Upper lobe of left lung (tissue), 6 donors: ENCODE measurements at regions not wholly inside any gene's neighbourhood (a gene's known extent, or its start where the extent isn't known, plus 50 kb on each side); places are given as distances from the start of the nearest gene placed in this dataset.

Experiments
- ATAC-seq, 2 donors: fragments of 200-7000 bp; cut with Tn5 transposase; one replicate each; pipeline ENCODE4 v1.9.1; 2022; ENCODE audit warnings: mild to moderate bottlenecking in 2 of 2, moderate library complexity in 2 of 2; ENCODE audit not compliant: low FRiP score in 2 of 2
- DNase-seq, 2 donors: peaks; one replicate each; pipeline ENCODE4 v3.0.0-alpha.2; 2019 to 2020
- H3K27ac ChIP-seq, 4 donors: fragments of 200-600 bp; sonication (generic); one replicate each; pipeline ENCODE4 v1.5.1; 2016 to 2019
- H3K27me3 ChIP-seq, 4 donors: fragments of 200-600 bp; sonication (generic); one replicate each; pipeline ENCODE4 v1.5.1; 2017 to 2019
- H3K36me3 ChIP-seq, 4 donors: fragments of 200-600 bp; sonication (generic); one replicate each; pipeline ENCODE4 v1.5.1; 2016 to 2019
- H3K4me1 ChIP-seq, 4 donors: fragments of 200-600 bp; sonication (generic); one replicate each; pipeline ENCODE4 v1.5.1; 2018 to 2019
- H3K4me3 ChIP-seq, 4 donors: fragments of 200-600 bp; sonication (generic); one replicate each; pipeline ENCODE4 v1.5.1; 2017 to 2019; ENCODE audit warnings: mild to moderate bottlenecking in 2 of 4, moderate library complexity in 1 of 4
- H3K9me3 ChIP-seq, 4 donors: fragments of 200-600 bp; sonication (generic); one replicate each; pipeline ENCODE4 v1.5.1; 2018 to 2019
- EP300 ChIP-seq, 4 donors: sonication (generic); formaldehyde crosslinking; IDR thresholded peaks; one replicate each; pipeline ENCODE4 v1.5.1; 2017; ENCODE audit warnings: antibody characterized with exemption in 4 of 4, control low read depth in 2 of 4
- POLR2A ChIP-seq, 4 donors: fragments of 450-650 bp; IDR thresholded peaks; one replicate each; pipeline ENCODE4 v1.5.1; 2016 to 2017; ENCODE audit warnings: antibody characterized with exemption in 4 of 4, mild to moderate bottlenecking in 2 of 4
- POLR2AphosphoS5 ChIP-seq, 2 donors: sonication (generic); formaldehyde crosslinking; IDR thresholded peaks; one replicate each; pipeline ENCODE4 v1.5.1; 2017; ENCODE audit warnings: antibody characterized with exemption in 2 of 2
- WGBS, 2 donors: methylation state at CpG; one replicate each; pipeline ENCODE4 v1.1.5; 2017 to 2018; 5-methylcytosine and 5-hydroxymethylcytosine counted together
- TF ChIP-seq, protein P1 (sequence below), 6 experiments: fragments of 450-650 bp in 4 of 6; fragments of 200-600 bp in 2 of 6; sonication (generic) in 2 of 6; IDR thresholded peaks; one replicate each; pipeline ENCODE4 v1.5.1; 2016 to 2019; ENCODE audit warnings: antibody characterized with exemption in 6 of 6
- donor health status: DM: no; HTN: no; CAD: no; lungs with moderate emphysema.
- donor health status: DM: no; HTN: yes; CAD: no; lungs with severe emphysema.

DNA sequence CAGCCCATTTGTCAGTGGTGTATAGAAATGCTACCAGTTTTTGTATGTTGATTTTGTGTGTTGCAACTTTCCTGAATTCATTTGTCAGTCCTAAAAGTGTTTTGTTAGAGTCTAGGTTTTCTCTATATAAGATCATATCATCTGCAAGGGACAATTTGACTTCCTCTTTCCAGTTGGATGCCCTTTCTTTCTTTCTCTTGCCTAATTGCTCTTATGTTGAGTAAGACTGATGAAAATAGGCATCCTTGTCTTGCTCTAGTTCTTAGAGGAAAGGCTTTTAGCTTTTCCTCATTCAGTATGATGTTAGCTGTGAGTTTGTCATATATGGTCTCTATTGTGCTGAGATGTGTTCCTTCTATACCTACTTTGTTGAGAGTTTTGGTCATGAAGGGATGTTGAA is 161.7 kb upstream of the TPK1 start:
- Histone ChIP-seq H3K9me3 (peaks cover 5 to 22% (median 10%) of the 10 kb centered on the region in 4 donors), H3K4me3 (no peak overlapping the region), H3K27ac (no peak overlapping the region), H3K36me3 (no peaks in the 10 kb centered on the region), H3K27me3 (no peaks in the 10 kb centered on the region), H3K4me1 (no peaks in the 10 kb centered on the region)
- no peak for DNase-seq
- TF ChIP-seq POLR2AphosphoS5 (IDR thresholded peaks at IDR 0.05) (no peak), EP300 (IDR thresholded peaks at IDR 0.05) (no peak), POLR2A (IDR thresholded peaks at IDR 0.05) (no peak)
- TF ChIP-seq, protein P1, sequence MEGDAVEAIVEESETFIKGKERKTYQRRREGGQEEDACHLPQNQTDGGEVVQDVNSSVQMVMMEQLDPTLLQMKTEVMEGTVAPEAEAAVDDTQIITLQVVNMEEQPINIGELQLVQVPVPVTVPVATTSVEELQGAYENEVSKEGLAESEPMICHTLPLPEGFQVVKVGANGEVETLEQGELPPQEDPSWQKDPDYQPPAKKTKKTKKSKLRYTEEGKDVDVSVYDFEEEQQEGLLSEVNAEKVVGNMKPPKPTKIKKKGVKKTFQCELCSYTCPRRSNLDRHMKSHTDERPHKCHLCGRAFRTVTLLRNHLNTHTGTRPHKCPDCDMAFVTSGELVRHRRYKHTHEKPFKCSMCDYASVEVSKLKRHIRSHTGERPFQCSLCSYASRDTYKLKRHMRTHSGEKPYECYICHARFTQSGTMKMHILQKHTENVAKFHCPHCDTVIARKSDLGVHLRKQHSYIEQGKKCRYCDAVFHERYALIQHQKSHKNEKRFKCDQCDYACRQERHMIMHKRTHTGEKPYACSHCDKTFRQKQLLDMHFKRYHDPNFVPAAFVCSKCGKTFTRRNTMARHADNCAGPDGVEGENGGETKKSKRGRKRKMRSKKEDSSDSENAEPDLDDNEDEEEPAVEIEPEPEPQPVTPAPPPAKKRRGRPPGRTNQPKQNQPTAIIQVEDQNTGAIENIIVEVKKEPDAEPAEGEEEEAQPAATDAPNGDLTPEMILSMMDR (IDR thresholded peaks at IDR 0.05): no peak
- no peak for ATAC-seq

DNA sequence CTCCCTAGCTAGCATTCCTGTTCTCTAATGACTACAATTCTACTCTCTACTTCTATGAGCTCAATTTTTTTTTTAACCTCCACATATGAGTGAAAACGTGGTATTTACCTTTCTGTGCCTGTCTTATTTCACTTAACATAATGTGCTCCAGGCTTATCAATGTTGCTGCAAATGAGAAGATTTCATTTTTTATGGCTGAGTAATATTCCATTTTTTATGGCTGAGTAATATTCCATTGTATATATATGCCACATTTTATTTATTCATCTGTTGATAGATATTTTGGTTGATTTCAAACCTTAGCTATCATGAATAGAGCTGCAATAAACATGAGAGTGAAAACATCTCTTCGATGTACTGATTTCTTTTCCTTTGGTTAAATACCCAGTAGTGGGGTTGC is 159.6 kb upstream of the TPK1 start:
- Histone ChIP-seq H3K4me3 (no peak overlapping the region), H3K4me1 (no peaks in the 10 kb centered on the region), H3K36me3 (no peaks in the 10 kb centered on the region), H3K27me3 (no peaks in the 10 kb centered on the region), H3K9me3 (peaks cover 4 to 12% (median 10%) of the 10 kb centered on the region in 4 donors), H3K27ac (no peak overlapping the region)
- no peak for ATAC-seq
- TF ChIP-seq, protein P1 (IDR thresholded peaks at IDR 0.05): no peak
- TF ChIP-seq POLR2A (IDR thresholded peaks at IDR 0.05) (no peak), EP300 (IDR thresholded peaks at IDR 0.05) (no peak), POLR2AphosphoS5 (IDR thresholded peaks at IDR 0.05) (no peak)
- DNase-seq: no peak
- 74 to 84% methylated on average over 2 of the region's 2 CpGs for WGBS, 2 donors

DNA sequence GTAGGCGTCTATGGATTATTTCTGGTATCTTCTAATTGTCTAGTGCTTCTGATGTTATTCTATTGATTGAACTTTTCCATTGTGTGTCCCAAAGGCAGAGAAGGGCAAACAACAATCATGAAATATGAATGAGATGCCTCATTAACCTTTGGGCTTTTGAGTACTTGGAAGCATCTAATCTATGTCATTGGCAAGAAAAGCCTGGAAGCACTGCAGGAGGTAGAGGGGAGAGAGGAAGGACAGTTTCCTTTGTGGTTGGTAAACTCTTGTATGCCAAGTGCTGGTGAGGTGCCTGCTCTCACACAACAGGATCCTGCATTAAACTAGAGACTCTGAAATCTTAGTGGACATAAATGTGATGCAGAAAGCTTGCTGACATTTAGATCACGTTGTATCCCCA is 155.2 kb upstream of the TPK1 start:
- Histone ChIP-seq H3K4me1 (no peaks in the 10 kb centered on the region), H3K36me3 (no peaks in the 10 kb centered on the region), H3K27ac (no peak overlapping the region), H3K9me3 (no peaks in the 10 kb centered on the region), H3K4me3 (no peak overlapping the region), H3K27me3 (no peaks in the 10 kb centered on the region)
- DNase-seq: no peak
- WGBS, 2 donors: 25 to 76% methylated on average over 2 of the region's 2 CpGs
- TF ChIP-seq POLR2AphosphoS5 (IDR thresholded peaks at IDR 0.05) (no peak), EP300 (IDR thresholded peaks at IDR 0.05) (no peak), POLR2A (IDR thresholded peaks at IDR 0.05) (no peak)
- TF ChIP-seq, protein P1 (IDR thresholded peaks at IDR 0.05): no peak
- no peak for ATAC-seq

DNA sequence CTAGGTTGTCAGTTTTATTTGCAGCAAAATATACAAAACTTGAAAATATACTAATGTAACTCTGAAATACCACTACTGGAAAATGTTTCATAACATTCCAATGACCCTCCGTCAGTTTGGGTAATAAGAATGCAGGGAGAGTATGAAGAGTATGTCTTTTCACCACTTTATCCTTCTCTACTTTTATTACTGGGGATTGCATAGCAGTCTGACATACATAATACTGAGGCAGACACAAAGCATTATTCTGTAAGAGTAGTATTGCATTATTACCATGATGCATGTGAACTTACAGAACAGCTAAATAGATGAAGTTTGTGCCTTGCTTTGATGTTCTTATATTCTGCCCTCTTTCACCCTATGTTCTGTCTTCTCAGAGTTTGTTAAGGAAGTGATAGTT is 151.8 kb upstream of the TPK1 start:
- no peak overlapping the region for H3K4me3 ChIP-seq
- no peak overlapping the region for H3K27ac ChIP-seq
- 86 to 95% methylated on average over 1 of the region's 1 CpG for WGBS, 2 donors
- H3K27me3 ChIP-seq: no peaks in the 10 kb centered on the region
- H3K4me1 ChIP-seq: no peaks in the 10 kb centered on the region
- H3K36me3 ChIP-seq: no peaks in the 10 kb centered on the region
- no peak for DNase-seq
- no peak for ATAC-seq
- no peak for TF ChIP-seq POLR2A (IDR thresholded peaks at IDR 0.05)
- no peak for TF ChIP-seq EP300 (IDR thresholded peaks at IDR 0.05)
- no peak for TF ChIP-seq POLR2AphosphoS5 (IDR thresholded peaks at IDR 0.05)
- TF ChIP-seq, protein P1 (IDR thresholded peaks at IDR 0.05): no peak
- no peaks in the 10 kb centered on the region for H3K9me3 ChIP-seq

DNA sequence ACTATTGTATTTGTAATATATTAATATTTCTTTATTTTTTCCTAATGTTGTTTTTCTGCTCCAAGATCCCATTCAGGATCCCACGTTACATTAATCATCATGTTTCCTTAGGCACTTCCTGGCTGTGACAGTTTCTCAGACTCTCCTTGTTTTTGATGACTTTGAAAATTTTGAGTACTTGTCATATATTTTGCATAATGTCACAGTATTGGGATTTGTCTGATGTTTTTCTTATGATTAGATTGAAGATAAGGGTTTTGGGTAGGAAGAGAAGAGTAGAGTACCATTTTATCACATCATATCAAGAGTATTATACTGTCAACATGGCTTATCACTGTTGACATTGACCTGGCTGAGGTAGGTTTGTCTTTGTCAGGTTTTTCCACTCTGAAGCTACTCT is 146.3 kb upstream of the TPK1 start:
- H3K36me3 ChIP-seq: no peaks in the 10 kb centered on the region
- whole genome bisulfite sequencing, 2 donors: 44 to 49% methylated on average over 1 of the region's 1 CpG

More for the DNA sequence above, 146.3 kb upstream of the TPK1 start:
- Histone ChIP-seq H3K9me3 (no peaks in the 10 kb centered on the region), H3K4me3 (no peak overlapping the region), H3K27me3 (no peaks in the 10 kb centered on the region), H3K27ac (no peak overlapping the region), H3K4me1 (no peaks in the 10 kb centered on the region)
- no peak for ATAC-seq
- no peak for TF ChIP-seq EP300 (IDR thresholded peaks at IDR 0.05)
- TF ChIP-seq, protein P1 (IDR thresholded peaks at IDR 0.05): no peak
- no peak for TF ChIP-seq POLR2A (IDR thresholded peaks at IDR 0.05)
- no peak for TF ChIP-seq POLR2AphosphoS5 (IDR thresholded peaks at IDR 0.05)
- DNase-seq: no peak
